Kidney (tissue), 13 donors: ENCODE measurements at regions not wholly inside any gene's neighbourhood (a gene's known extent, or its start where the extent isn't known, plus 50 kb on each side); places are given as distances from the start of the nearest gene placed in this dataset.

Experiments used
- DNase-seq, 5 donors: peaks; one replicate each; pipeline ENCODE4 v3.0.0-alpha.2; 2013 to 2020
- FAIRE-seq: peaks from 2 replicates; lab custom pipeline; 2012; peaks lifted over from hg19 to GRCh38; lab: Jason Lieb, UNC
- H3K27ac ChIP-seq, 2 donors: one replicate each; pipeline ENCODE4 v1.7.0; 2013; ENCODE audit warnings: low read depth in 2 of 2, low read length in 2 of 2, inconsistent platforms in 1 of 2
- H3K27me3 ChIP-seq: one replicate; pipeline ENCODE4 v1.7.1; 2013; ENCODE audit warnings: low read length, inconsistent platforms; ENCODE audit not compliant: control insufficient read depth, insufficient read depth
- H3K36me3 ChIP-seq, 3 donors: one replicate each; pipeline versions ENCODE4 v1.7.0 to v1.7.1; 2013; ENCODE audit warnings: low read length in 3 of 3, control low read depth in 1 of 3, inconsistent platforms in 1 of 3; ENCODE audit not compliant: insufficient read depth in 3 of 3, control insufficient read depth in 2 of 3
- H3K4me1 ChIP-seq, 3 donors: one replicate each; pipeline versions ENCODE4 v1.7.0 to v1.7.1; 2013; ENCODE audit warnings: low read length in 3 of 3, inconsistent platforms in 1 of 3, low read depth in 1 of 3; ENCODE audit not compliant: control insufficient read depth in 2 of 3, insufficient read depth in 2 of 3
- H3K4me3 ChIP-seq, 3 donors: one replicate each; pipeline versions ENCODE4 v1.7.0 to v1.8.1; 2013; ENCODE audit warnings: low read length in 3 of 3, control low read depth in 1 of 3, inconsistent platforms in 1 of 3
- H3K9ac ChIP-seq, 3 donors: one replicate each; pipeline versions ENCODE4 v1.7.0 to v1.7.1; 2013; ENCODE audit warnings: low read length in 3 of 3, control low read depth in 1 of 3, inconsistent platforms in 1 of 3
- H3K9me3 ChIP-seq, 3 donors: one replicate each; pipeline versions ENCODE4 v1.7.0 to v1.7.1; 2013; ENCODE audit warnings: low read length in 3 of 3, control low read depth in 1 of 3, inconsistent platforms in 1 of 3; ENCODE audit not compliant: control insufficient read depth in 2 of 3, insufficient read depth in 1 of 3
- intact Hi-C: fragments of 100-400 bp; cut with DNase I; formaldehyde crosslinking; loops from one replicate; pipeline ENCODE4 v1.11.1; 2022
- TF ChIP-seq, protein P1 (sequence below): IDR thresholded peaks from 3 replicates; pipeline ENCODE4 v1.5.1; 2012; ENCODE audit warnings: mild to moderate bottlenecking, moderate library complexity, borderline replicate concordance; ENCODE audit not compliant: insufficient read depth; ENCODE audit errors: extremely low read depth
- donor health status: control.
- donor health status: control.
- donor health status: control.
- donor health status: control.
- donor health status: control.
- donor health status: DM: yes; HTN: yes; CAD: no.
- donor health status: Normal renal cell carcinoma (clear cell type).

DNA sequence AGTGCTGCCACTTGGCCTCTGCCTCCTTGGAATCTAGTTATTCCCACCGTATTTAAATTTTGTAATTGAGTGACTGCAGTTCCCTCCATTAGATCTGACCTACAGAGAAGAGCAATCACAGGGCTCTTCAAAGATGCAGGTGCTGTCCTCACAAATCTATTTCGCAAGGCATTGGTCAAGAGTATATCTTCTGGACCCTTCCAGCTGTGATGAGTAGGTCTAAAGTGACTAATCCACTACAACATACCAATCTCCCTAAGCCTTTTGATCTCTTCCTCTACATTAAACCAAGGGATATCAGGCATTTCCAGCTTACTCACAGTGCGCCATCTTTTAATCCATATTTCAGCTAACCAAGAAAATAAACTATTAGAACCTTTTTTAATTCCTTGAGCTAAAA lies 65.1 kb upstream of the COL3A1 start:
- FAIRE-seq (no peak), DNase-seq (no peak)
- Histone ChIP-seq H3K4me1 (no peaks in the 10 kb centered on the region), H3K9me3 (no peaks in the 10 kb centered on the region), H3K9ac (no peak overlapping the region), H3K4me3 (no peak overlapping the region), H3K27ac (no peak overlapping the region), H3K27me3 (no peaks in the 10 kb centered on the region), H3K36me3 (no peaks in the 10 kb centered on the region)
- TF ChIP-seq, protein P1, sequence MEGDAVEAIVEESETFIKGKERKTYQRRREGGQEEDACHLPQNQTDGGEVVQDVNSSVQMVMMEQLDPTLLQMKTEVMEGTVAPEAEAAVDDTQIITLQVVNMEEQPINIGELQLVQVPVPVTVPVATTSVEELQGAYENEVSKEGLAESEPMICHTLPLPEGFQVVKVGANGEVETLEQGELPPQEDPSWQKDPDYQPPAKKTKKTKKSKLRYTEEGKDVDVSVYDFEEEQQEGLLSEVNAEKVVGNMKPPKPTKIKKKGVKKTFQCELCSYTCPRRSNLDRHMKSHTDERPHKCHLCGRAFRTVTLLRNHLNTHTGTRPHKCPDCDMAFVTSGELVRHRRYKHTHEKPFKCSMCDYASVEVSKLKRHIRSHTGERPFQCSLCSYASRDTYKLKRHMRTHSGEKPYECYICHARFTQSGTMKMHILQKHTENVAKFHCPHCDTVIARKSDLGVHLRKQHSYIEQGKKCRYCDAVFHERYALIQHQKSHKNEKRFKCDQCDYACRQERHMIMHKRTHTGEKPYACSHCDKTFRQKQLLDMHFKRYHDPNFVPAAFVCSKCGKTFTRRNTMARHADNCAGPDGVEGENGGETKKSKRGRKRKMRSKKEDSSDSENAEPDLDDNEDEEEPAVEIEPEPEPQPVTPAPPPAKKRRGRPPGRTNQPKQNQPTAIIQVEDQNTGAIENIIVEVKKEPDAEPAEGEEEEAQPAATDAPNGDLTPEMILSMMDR: no peak
- intact Hi-C loops: no loop called here

DNA sequence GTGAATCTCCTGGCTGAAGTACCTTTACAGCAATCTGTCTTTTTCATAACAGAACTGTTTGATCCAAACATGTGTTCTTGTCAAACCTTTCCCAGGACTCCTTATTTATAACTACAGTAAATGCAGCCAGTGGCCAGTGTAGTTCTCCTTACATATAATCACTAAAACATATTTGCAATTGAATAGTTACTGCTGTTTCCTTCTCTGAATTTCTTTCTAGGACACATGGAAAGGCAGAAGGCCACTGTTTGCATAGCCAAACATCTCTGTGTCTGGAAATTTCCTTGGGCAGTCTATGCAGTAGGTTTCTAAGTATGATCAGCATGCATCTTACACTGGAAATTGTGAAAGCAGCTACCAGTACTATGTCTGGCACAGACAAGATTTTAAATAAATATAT lies 57.4 kb upstream of the COL3A1 start:
- DNase-seq (no peak), FAIRE-seq (no peak)
- Histone ChIP-seq H3K27ac (no peak overlapping the region), H3K4me1 (no peaks in the 10 kb centered on the region), H3K9me3 (no peaks in the 10 kb centered on the region), H3K4me3 (no peak overlapping the region), H3K36me3 (no peaks in the 10 kb centered on the region), H3K9ac (no peak overlapping the region), H3K27me3 (no peaks in the 10 kb centered on the region)
- TF ChIP-seq, protein P1: no peak
- intact Hi-C loops: no loop called here

DNA sequence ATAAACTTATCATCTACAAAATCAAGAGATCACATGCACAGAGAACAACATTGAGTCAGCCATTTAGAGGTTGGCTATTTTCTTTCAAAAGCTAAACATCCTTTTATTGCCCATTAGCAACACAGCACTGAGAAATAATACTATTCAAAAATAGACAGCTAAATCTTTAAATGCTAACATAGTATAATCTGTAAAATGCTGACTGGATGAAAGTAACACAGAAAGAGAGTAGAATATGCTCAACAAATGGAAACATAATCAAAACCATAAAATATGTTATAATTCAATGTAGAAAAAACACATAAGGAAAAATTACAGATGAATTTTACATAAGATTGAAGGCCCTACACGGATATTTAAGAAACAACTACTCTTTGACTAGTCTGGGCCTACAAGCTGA lies 56.5 kb upstream of the COL3A1 start:
- FAIRE-seq (no peak), DNase-seq (no peak)

More for the DNA sequence above, 56.5 kb upstream of the COL3A1 start:
- Histone ChIP-seq H3K4me3 (no peak overlapping the region), H3K27me3 (no peaks in the 10 kb centered on the region), H3K9me3 (no peaks in the 10 kb centered on the region), H3K36me3 (no peaks in the 10 kb centered on the region), H3K9ac (no peak overlapping the region), H3K4me1 (no peaks in the 10 kb centered on the region), H3K27ac (no peak overlapping the region)
- intact Hi-C loops: no loop called here
- TF ChIP-seq, protein P1: no peak
